ENCODE measurements at regions not wholly inside any gene's neighbourhood (a gene's known extent, or its start where the extent isn't known, plus 50 kb on each side); places are given as distances from the start of the nearest gene placed in this dataset.

- no peak for TF ChIP-seq HDGF (IDR thresholded peaks at IDR 0.05; ENCODE audit: borderline replicate concordance)
- no peak for TF ChIP-seq PKNOX1 (IDR thresholded peaks at IDR 0.05)
- TF ChIP-seq FOXK2 (IDR thresholded peaks at IDR 0.05), result no peak
- TF ChIP-seq ZNF384 (IDR thresholded peaks at IDR 0.05), result no peak
- TF ChIP-seq LEF1 (IDR thresholded peaks at IDR 0.05; ENCODE audit: borderline replicate concordance), result no peak
- TF ChIP-seq FOXA1 (IDR thresholded peaks at IDR 0.05), result no peak
- no peak for TF ChIP-seq L3MBTL2 (conservative IDR thresholded peaks at IDR 0.05)
- no peak for TF ChIP-seq TARDBP (IDR thresholded peaks at IDR 0.05)
- TF ChIP-seq ELF4 (IDR thresholded peaks at IDR 0.05), result no peak
- no peak for TF ChIP-seq FOXM1 (IDR thresholded peaks at IDR 0.05; ENCODE audit: borderline replicate concordance)
- no peak for TF ChIP-seq BHLHE40 (IDR thresholded peaks at IDR 0.05; ENCODE audit: borderline replicate concordance)
- TF ChIP-seq SP1 (IDR thresholded peaks at IDR 0.05), result no peak
- TF ChIP-seq ARNT (IDR thresholded peaks at IDR 0.05), result no peak
- no peak for TF ChIP-seq NFRKB (IDR thresholded peaks at IDR 0.05)
- POLR2A ChIA-PET, result no interaction called here
- no peak for DNase-seq (ENCODE audit: extremely low spot score)
- CTCF ChIA-PET, result no interaction called here
Measured at GRCh38 chr3:152061296-152061695, 187.9 kb downstream of the SUCNR1 start.

GRCh38 chr3:152069871-152070270 lies 196.4 kb downstream of the SUCNR1 start:
- ChIA-PET POLR2A (no interaction called here), CTCF (interaction anchor here (0.6 kb wide), 1 partner anchor 403 kb away, joined by 3 read pairs; no protein-coding TSS in a partner anchor)
- TF ChIP-seq L3MBTL2 (conservative IDR thresholded peaks at IDR 0.05) (no peak), TARDBP (IDR thresholded peaks at IDR 0.05) (no peak), HDGF (IDR thresholded peaks at IDR 0.05; ENCODE audit: borderline replicate concordance) (no peak), NFRKB (IDR thresholded peaks at IDR 0.05) (no peak), ZNF384 (IDR thresholded peaks at IDR 0.05) (no peak), SP1 (IDR thresholded peaks at IDR 0.05) (no peak), SUZ12 (IDR thresholded peaks at IDR 0.05) (no peak), FOXA1 (IDR thresholded peaks at IDR 0.05) (no peak), ARNT (IDR thresholded peaks at IDR 0.05) (no peak)
- no peak for DNase-seq (ENCODE audit: extremely low spot score)

- POLR2A ChIA-PET, result interaction anchor here (0.6 kb wide), 1 partner anchor 384 kb away, joined by 4 read pairs; no protein-coding TSS in a partner anchor
- CTCF ChIA-PET, result no interaction called here
Measured at GRCh38 chr3:152071315-152071714, 197.4 kb upstream of the MBNL1 start.

GRCh38 chr3:152071924-152072323 lies 196.8 kb upstream of the MBNL1 start:
- DNase-seq (ENCODE audit: extremely low spot score), result peak; percentile 30

More at GRCh38 chr3:152071315-152071714, 197.4 kb upstream of the MBNL1 start:
- TF ChIP-seq SUZ12 (IDR thresholded peaks at IDR 0.05), result no peak
- no peak for TF ChIP-seq PKNOX1 (IDR thresholded peaks at IDR 0.05)
- DNase-seq (ENCODE audit: extremely low spot score), result no peak

GRCh38 chr3:152073267-152073666 lies 195.5 kb upstream of the MBNL1 start:
- no peak for DNase-seq (ENCODE audit: extremely low spot score)
- no peak for TF ChIP-seq FOXM1 (IDR thresholded peaks at IDR 0.05; ENCODE audit: borderline replicate concordance)
- no peak for TF ChIP-seq BHLHE40 (IDR thresholded peaks at IDR 0.05; ENCODE audit: borderline replicate concordance)
- no peak for TF ChIP-seq PKNOX1 (IDR thresholded peaks at IDR 0.05)
- TF ChIP-seq ELF4 (IDR thresholded peaks at IDR 0.05), result no peak
- TF ChIP-seq FOXA1 (IDR thresholded peaks at IDR 0.05), result no peak
- TF ChIP-seq SP1 (IDR thresholded peaks at IDR 0.05), result no peak
- no peak for TF ChIP-seq SUZ12 (IDR thresholded peaks at IDR 0.05)
- TF ChIP-seq ARNT (IDR thresholded peaks at IDR 0.05), result no peak
- no peak for TF ChIP-seq LEF1 (IDR thresholded peaks at IDR 0.05; ENCODE audit: borderline replicate concordance)
- POLR2A ChIA-PET, result no interaction called here
- CTCF ChIA-PET, result no interaction called here

More at GRCh38 chr3:152071924-152072323, 196.8 kb upstream of the MBNL1 start:
- no peak for TF ChIP-seq FOXM1 (IDR thresholded peaks at IDR 0.05; ENCODE audit: borderline replicate concordance)
- no peak for TF ChIP-seq SUZ12 (IDR thresholded peaks at IDR 0.05)
- TF ChIP-seq CTBP1 (IDR thresholded peaks at IDR 0.05; ENCODE audit: borderline replicate concordance), result no peak
- TF ChIP-seq LEF1 (IDR thresholded peaks at IDR 0.05; ENCODE audit: borderline replicate concordance), result no peak
- no peak for TF ChIP-seq PKNOX1 (IDR thresholded peaks at IDR 0.05)
- TF ChIP-seq ARNT (IDR thresholded peaks at IDR 0.05), result no peak
- TF ChIP-seq FOXA1 (IDR thresholded peaks at IDR 0.05), result no peak
- no peak for TF ChIP-seq SP1 (IDR thresholded peaks at IDR 0.05)
- ChIA-PET CTCF (interaction anchor here (0.7 kb wide), 2 partner anchors 16 to 153 kb away, joined by 3 read pairs; no protein-coding TSS in a partner anchor), POLR2A (interaction anchor here (0.6 kb wide), 1 partner anchor 384 kb away, joined by 4 read pairs; no protein-coding TSS in a partner anchor)

DNA sequence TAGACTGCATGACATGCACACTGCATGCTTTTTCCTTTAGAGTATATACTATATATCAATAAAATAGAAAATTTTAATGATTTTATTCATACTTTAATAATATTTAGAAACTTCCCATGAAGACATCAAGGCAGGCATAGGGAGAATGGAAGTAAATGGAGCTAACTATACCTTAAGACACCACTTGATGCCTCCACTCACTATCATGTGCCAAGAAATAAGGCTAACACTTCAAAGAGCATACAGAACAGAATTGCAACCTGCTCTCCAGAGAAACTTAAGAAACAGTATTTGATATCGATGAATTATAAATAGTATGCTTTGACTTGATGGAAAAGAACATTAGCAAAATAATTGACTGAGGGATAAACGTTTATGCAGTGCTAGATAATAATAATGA lies 192.6 kb upstream of the MBNL1 start:
- POLR2A ChIA-PET, result no interaction called here

More for the DNA sequence above, 192.6 kb upstream of the MBNL1 start:
- DNase-seq (ENCODE audit: extremely low spot score), result no peak
- TF ChIP-seq NFRKB (IDR thresholded peaks at IDR 0.05), result no peak
- TF ChIP-seq FOXM1 (IDR thresholded peaks at IDR 0.05; ENCODE audit: borderline replicate concordance), result no peak
- TF ChIP-seq CTBP1 (IDR thresholded peaks at IDR 0.05; ENCODE audit: borderline replicate concordance), result no peak
- no peak for TF ChIP-seq SP1 (IDR thresholded peaks at IDR 0.05)
- TF ChIP-seq LEF1 (IDR thresholded peaks at IDR 0.05; ENCODE audit: borderline replicate concordance), result no peak
- TF ChIP-seq TARDBP (IDR thresholded peaks at IDR 0.05), result no peak
- TF ChIP-seq FOXA1 (IDR thresholded peaks at IDR 0.05), result no peak
- TF ChIP-seq L3MBTL2 (conservative IDR thresholded peaks at IDR 0.05), result no peak
- no peak for TF ChIP-seq FOXK2 (IDR thresholded peaks at IDR 0.05)
- TF ChIP-seq PKNOX1 (IDR thresholded peaks at IDR 0.05), result no peak
- no peak for TF ChIP-seq ELF4 (IDR thresholded peaks at IDR 0.05)
- no peak for TF ChIP-seq ZNF384 (IDR thresholded peaks at IDR 0.05)
- TF ChIP-seq SUZ12 (IDR thresholded peaks at IDR 0.05), result no peak
- no peak for TF ChIP-seq ARNT (IDR thresholded peaks at IDR 0.05)
- TF ChIP-seq HDGF (IDR thresholded peaks at IDR 0.05; ENCODE audit: borderline replicate concordance), result no peak
- no peak for TF ChIP-seq BHLHE40 (IDR thresholded peaks at IDR 0.05; ENCODE audit: borderline replicate concordance)
- CTCF ChIA-PET, result no interaction called here

Data from HEK293T (cell line).